ENCODE measurements at regions not wholly inside any gene's neighbourhood (a gene's known extent, or its start where the extent isn't known, plus 50 kb on each side); places are given as distances from the start of the nearest gene placed in this dataset.

- no peak for TF ChIP-seq CTCF (IDR thresholded peaks at IDR 0.05; ENCODE audit: low read depth, low read length, missing input control)
- TF ChIP-seq RAD21 (IDR thresholded peaks at IDR 0.05) = no peak
- TF ChIP-seq MAX (IDR thresholded peaks at IDR 0.05) = no peak
These were observed 104.9 kb upstream of the FSCB start for GRCh38 chr14:44612002-44612401.
